ENCODE measurements at regions not wholly inside any gene's neighbourhood (a gene's known extent, or its start where the extent isn't known, plus 50 kb on each side); places are given as distances from the start of the nearest gene placed in this dataset.

- Histone ChIP-seq H3K36me3 (ENCODE audit: insufficient read depth, low read length) (no peaks in the 10 kb centered on the region), H4K20me1 (ENCODE audit: insufficient read depth) (no peaks in the 10 kb centered on the region), H3F3A (ENCODE audit: insufficient read depth, low read length, poor library complexity, severe bottlenecking) (no peaks in the 10 kb centered on the region), H3K9me3 (ENCODE audit: low read length) (no peaks in the 10 kb centered on the region), H3K9me2 (ENCODE audit: insufficient read depth, low read length) (no peaks in the 10 kb centered on the region), H3K9ac (ENCODE audit: low read length) (no peak overlapping the region), H3K4me3 (ENCODE audit: low read length) (no peak overlapping the region), H3K4me2 (ENCODE audit: low read length) (no peak overlapping the region), H3K79me2 (replicated peaks; ENCODE audit: insufficient read depth, low read length) (no peaks in the 10 kb centered on the region), H3K27me3 (ENCODE audit: insufficient read depth, low read depth, low read length) (no peaks in the 10 kb centered on the region), H2AFZ (ENCODE audit: low read depth, low read length) (no peak overlapping the region), H3K27ac (ENCODE audit: low read length) (no peak overlapping the region)
- TF ChIP-seq EP300 (conservative IDR thresholded peaks at IDR 0.05; ENCODE audit: poor library complexity, severe bottlenecking) (no peak), CTCF (IDR thresholded peaks at IDR 0.05; ENCODE audit: poor library complexity, severe bottlenecking) (no peak), EZH2 (IDR thresholded peaks at IDR 0.05; ENCODE audit: borderline replicate concordance, insufficient read depth, low read length, poor library complexity, severe bottlenecking) (no peak), RAD21 (conservative IDR thresholded peaks at IDR 0.05) (no peak), SMC3 (conservative IDR thresholded peaks at IDR 0.05; ENCODE audit: poor library complexity) (no peak), TAF1 (IDR thresholded peaks at IDR 0.05; ENCODE audit: low read depth) (no peak), REST (IDR thresholded peaks at IDR 0.05; ENCODE audit: borderline replicate concordance) (no peak), POLR2AphosphoS5 (IDR thresholded peaks at IDR 0.05) (no peak), MXI1 (conservative IDR thresholded peaks at IDR 0.05; ENCODE audit: poor library complexity, severe bottlenecking) (no peak)
Observed at GRCh38 chr1:230572121-230573105, 69.9 kb upstream of the COG2 start.

GRCh38 chr1:230570724-230571360 is 71.4 kb upstream of the COG2 start:
- H2AFZ ChIP-seq (ENCODE audit: low read depth, low read length) = no peak overlapping the region
- no peak overlapping the region for H3K9ac ChIP-seq (ENCODE audit: low read length)
- H4K20me1 ChIP-seq (ENCODE audit: insufficient read depth) = no peaks in the 10 kb centered on the region
- no peaks in the 10 kb centered on the region for H3K27me3 ChIP-seq (ENCODE audit: insufficient read depth, low read depth, low read length)
- no peaks in the 10 kb centered on the region for H3K36me3 ChIP-seq (ENCODE audit: insufficient read depth, low read length)
- no peaks in the 10 kb centered on the region for H3F3A ChIP-seq (ENCODE audit: insufficient read depth, low read length, poor library complexity, severe bottlenecking)
- no peak overlapping the region for H3K27ac ChIP-seq (ENCODE audit: low read length)
- H3K79me2 ChIP-seq (replicated peaks; ENCODE audit: insufficient read depth, low read length) = no peaks in the 10 kb centered on the region
- no peaks in the 10 kb centered on the region for H3K9me2 ChIP-seq (ENCODE audit: insufficient read depth, low read length)
- no peak overlapping the region for H3K4me3 ChIP-seq (ENCODE audit: low read length)
- no peak for TF ChIP-seq SMC3 (conservative IDR thresholded peaks at IDR 0.05; ENCODE audit: poor library complexity)
- TF ChIP-seq TAF1 (IDR thresholded peaks at IDR 0.05; ENCODE audit: low read depth) = no peak
- no peak for TF ChIP-seq REST (IDR thresholded peaks at IDR 0.05; ENCODE audit: borderline replicate concordance)
- TF ChIP-seq MXI1 (conservative IDR thresholded peaks at IDR 0.05; ENCODE audit: poor library complexity, severe bottlenecking) = no peak
- no peak for TF ChIP-seq EZH2 (IDR thresholded peaks at IDR 0.05; ENCODE audit: borderline replicate concordance, insufficient read depth, low read length, poor library complexity, severe bottlenecking)
- TF ChIP-seq RAD21 (conservative IDR thresholded peaks at IDR 0.05) = no peak
- TF ChIP-seq CTCF (IDR thresholded peaks at IDR 0.05; ENCODE audit: poor library complexity, severe bottlenecking) = no peak
- H3K4me2 ChIP-seq (ENCODE audit: low read length) = no peak overlapping the region
- no peaks in the 10 kb centered on the region for H3K9me3 ChIP-seq (ENCODE audit: low read length)
